BLaER1 treated with 17β-estradiol and CSF1 and Interleukin-3, amounts not matched to agents 10 nM and 100 nM (cell line): ENCODE measurements at regions not wholly inside any gene's neighbourhood (a gene's known extent, or its start where the extent isn't known, plus 50 kb on each side); places are given as distances from the start of the nearest gene placed in this dataset.
A peak's percentile ranks its signal among the peaks of the same experiment; 100 is the strongest.
"Not testable (repeated sequence)": the region's sequence is repeated elsewhere in the genome, so short reads cannot be mapped to it uniquely, and the experiment has no call there.

ENCODE experiments used
- H3K27ac ChIP-seq, 11 experiments: shearing (Covaris generic); formaldehyde crosslinking; 2 replicates each; pipeline ENCODE4 v1.8.1; 2022
- H3K27me3 ChIP-seq, 11 experiments: shearing (Covaris generic); formaldehyde crosslinking; 2 replicates each; pipeline ENCODE4 v1.8.1; 2022
- H3K36me3 ChIP-seq, 11 experiments: shearing (Covaris generic); formaldehyde crosslinking; 2 replicates each; pipeline ENCODE4 v1.8.1; 2022
- H3K4me1 ChIP-seq, 10 experiments: shearing (Covaris generic); formaldehyde crosslinking; 2 replicates each; pipeline ENCODE4 v1.8.1; 2022
- H3K4me2 ChIP-seq, 11 experiments: shearing (Covaris generic); formaldehyde crosslinking; 2 replicates each; pipeline ENCODE4 v1.8.1; 2022
- H3K4me3 ChIP-seq, 10 experiments: shearing (Covaris generic); formaldehyde crosslinking; 2 replicates each; pipeline ENCODE4 v1.8.1; 2022
- H3K9ac ChIP-seq, 11 experiments: shearing (Covaris generic); formaldehyde crosslinking; 2 replicates each; pipeline ENCODE4 v1.8.1; 2022
- H3K9me3 ChIP-seq, 11 experiments: shearing (Covaris generic); formaldehyde crosslinking; replicated peaks in 1 of 11; 2 replicates each; pipeline ENCODE4 v1.8.1; 2022
- H4K20me1 ChIP-seq, 11 experiments: shearing (Covaris generic); formaldehyde crosslinking; 2 replicates each; pipeline ENCODE4 v1.8.1; 2022
- Cebpa-rat ChIP-seq, 11 experiments: shearing (Covaris generic); IDR thresholded peaks; 2 replicates each; pipeline ENCODE4 v1.8.1; 2022

DNA sequence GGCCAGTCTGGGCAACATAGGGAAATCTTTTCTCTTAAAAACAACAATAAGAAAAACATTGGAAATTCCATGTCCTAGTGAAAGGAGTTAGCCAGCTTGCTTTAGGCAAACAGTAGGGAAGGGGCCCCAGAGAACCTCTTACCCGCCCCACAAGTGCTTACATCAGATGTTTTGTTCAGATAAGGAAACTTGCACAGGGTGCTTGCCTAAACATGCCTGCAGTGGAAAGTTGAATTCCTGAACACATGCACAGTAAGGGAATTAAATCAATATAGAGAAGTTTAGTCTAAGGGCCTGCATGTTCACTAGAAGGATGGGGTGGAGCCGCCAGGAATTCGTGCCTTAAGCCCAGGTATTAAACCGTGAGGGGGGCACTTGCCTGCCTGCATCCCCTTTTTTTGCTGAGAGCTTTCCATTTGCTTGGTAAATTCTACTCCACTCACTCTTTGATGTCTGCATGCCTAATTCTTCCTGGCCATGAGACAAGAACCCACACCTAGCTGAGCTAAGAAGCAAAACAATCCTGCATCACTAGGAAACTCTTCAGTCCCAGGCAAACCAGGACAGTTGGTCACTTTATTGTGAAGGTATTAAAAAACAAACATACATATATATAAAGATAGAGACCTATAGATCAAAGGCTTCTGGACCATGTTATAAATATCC lies 499.0 kb downstream of the SIPA1L2 start:
- no peaks in the 10 kb centered on the region for H4K20me1 ChIP-seq
- no peaks in the 10 kb centered on the region for H3K27me3 ChIP-seq
- no peak overlapping the region for H3K4me3 ChIP-seq
- H3K4me1 ChIP-seq, result peaks cover 0 to 7% (median 0%) of the 10 kb centered on the region in 10 experiments; a peak in 5 of 20 replicates
- no peak overlapping the region for H3K4me2 ChIP-seq
- H3K27ac ChIP-seq, result no peak overlapping the region
- peaks cover 25 to 41% (median 31%) of the 10 kb centered on the region in 11 experiments for H3K9me3 ChIP-seq
- no peak overlapping the region for H3K9ac ChIP-seq
- H3K36me3 ChIP-seq, result no peaks in the 10 kb centered on the region; a peak in 1 of 22 replicates
- TF ChIP-seq Cebpa-rat (IDR thresholded peaks at IDR 0.05), result no peak

DNA sequence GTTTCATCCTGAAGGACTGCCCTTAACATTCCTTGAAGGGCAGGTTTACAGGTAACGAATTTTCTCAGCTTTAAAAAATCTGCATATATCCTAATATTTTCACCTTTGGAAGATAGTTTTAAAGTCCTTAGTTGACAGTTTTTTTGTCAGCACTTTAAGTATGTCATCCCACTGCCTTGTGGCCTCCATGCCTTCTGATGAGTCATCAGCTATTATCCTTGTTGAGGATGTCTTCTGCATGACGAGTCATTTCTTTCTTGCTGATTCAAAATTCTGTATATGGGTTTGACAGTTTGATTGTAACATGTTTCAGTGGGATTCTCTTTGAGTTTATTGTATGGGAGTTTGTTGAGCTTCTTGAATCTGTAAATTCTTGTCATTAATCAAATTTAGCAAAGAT lies 500.6 kb downstream of the DISC1 start:
- H3K9me3 ChIP-seq, result peaks cover 20 to 36% (median 24%) of the 10 kb centered on the region in 11 experiments
- no peaks in the 10 kb centered on the region; a peak in 1 of 22 replicates for H3K36me3 ChIP-seq
- no peaks in the 10 kb centered on the region for H3K27me3 ChIP-seq
- no peak overlapping the region for H3K4me3 ChIP-seq
- no peak overlapping the region for H3K9ac ChIP-seq
- no peak for TF ChIP-seq Cebpa-rat (IDR thresholded peaks at IDR 0.05)
- peaks cover 0 to 7% (median 0%) of the 10 kb centered on the region in 10 experiments; a peak in 5 of 20 replicates for H3K4me1 ChIP-seq
- H3K27ac ChIP-seq, result no peak overlapping the region
- peak overlapping the region in 2 of 11 experiments; percentile 5 to 19; a peak in 2 of 22 replicates for H3K4me2 ChIP-seq
- H4K20me1 ChIP-seq, result no peaks in the 10 kb centered on the region

DNA sequence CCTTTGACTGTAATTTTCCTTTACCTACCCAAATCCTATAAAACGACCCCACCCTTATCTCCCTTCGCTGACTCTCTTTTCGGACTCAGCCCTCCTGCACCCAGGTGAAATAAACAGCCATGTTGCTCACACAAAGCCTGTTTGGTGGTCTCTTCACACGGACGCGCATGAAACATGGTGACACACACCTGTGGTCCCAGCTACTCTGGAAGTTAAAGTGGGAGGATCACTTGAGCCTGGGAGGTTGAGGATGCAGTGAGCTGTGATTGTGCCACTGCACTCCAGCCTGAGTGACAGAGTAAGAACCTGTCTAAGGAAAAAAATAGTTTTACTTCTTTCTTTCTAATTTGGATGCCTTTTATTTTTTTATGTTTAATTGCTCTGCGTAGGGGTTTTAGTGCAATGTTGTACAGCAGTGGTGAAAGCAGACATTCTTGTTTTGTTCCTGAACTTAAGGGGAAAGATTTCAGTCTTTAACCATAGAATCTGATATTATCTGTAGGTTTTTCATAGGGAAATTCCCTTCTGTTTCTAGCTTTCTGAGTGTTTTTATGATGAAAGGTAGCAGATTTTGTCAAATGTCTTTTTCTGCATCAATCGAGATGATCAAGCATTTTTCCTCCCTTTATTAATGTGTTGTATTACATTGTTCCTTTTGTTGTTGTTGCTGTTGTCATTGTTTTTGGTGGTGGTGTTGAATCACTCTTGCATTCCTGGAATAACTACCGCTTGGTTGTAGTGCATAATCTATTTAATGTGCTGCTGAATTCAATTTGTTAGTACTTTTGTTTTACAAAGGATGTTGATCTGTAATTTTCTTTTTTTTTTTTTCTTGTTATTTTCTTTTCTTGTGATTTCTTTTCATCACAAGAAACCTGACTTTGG lies 497.4 kb downstream of the DISC1 start:
- Histone ChIP-seq H3K4me2 (no peak overlapping the region), H3K4me3 (no peak overlapping the region)

DNA sequence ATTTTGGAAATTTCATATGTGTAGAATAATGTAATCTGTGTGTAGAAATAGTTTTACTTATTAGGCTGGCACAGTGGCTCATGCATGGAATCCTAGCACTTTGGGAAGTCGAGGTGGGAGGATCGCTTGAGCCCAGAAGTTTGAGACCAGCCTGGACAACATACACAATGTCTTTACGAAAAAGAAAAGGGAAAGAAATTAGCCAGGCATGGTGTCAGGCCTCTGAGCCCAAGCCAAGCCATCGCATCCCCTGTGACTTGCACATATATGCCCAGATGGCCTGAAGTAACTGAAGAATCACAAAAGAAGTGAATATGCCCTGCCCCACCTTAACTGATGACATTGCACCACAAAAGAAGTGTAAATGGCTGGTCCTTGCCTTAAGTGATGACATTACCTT lies 491.3 kb downstream of the DISC1 start:
- not testable (repeated sequence) for H3K4me3 ChIP-seq

More for the DNA sequence above, 497.4 kb downstream of the DISC1 start:
- no peak for TF ChIP-seq Cebpa-rat (IDR thresholded peaks at IDR 0.05)
- Histone ChIP-seq H3K9ac (no peak overlapping the region), H3K27ac (no peak overlapping the region), H3K4me1 (peaks cover 0 to 7% (median 0%) of the 10 kb centered on the region in 10 experiments; a peak in 5 of 20 replicates), H4K20me1 (no peaks in the 10 kb centered on the region), H3K9me3 (0 out of 22 replicates have a peak, but pooled peaks cover 0 to 10% (median 0%) of the 10 kb centered on the region in 11 experiments), H3K27me3 (no peaks in the 10 kb centered on the region), H3K36me3 (no peaks in the 10 kb centered on the region)

DNA sequence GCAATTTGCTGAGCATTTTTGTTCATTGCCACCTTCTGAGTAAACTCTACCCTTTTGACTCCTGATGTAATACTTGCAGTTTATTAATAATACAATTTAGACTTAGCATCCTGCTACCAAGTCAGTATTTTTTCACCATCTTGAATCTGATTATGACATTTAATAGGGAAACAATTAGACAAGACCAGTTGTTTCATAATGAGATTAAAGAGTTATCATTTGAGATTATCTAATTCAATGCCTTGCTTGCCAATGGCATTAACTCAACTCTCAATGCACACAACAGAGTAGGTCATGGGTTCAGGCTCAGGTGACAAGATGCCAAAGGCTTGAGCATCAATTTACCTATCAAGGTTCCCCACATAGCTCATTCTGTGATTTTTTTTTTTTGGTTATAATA lies 488.4 kb downstream of the DISC1 start:
- no peak overlapping the region for H3K27ac ChIP-seq
- no peaks in the 10 kb centered on the region for H3K27me3 ChIP-seq
- no peaks in the 10 kb centered on the region for H3K4me1 ChIP-seq
- no peak overlapping the region for H3K4me2 ChIP-seq
- H3K9ac ChIP-seq, result no peak overlapping the region
- H4K20me1 ChIP-seq, result no peaks in the 10 kb centered on the region
- no peak overlapping the region for H3K4me3 ChIP-seq
- TF ChIP-seq Cebpa-rat (IDR thresholded peaks at IDR 0.05), result no peak
- H3K9me3 ChIP-seq, result no peaks in the 10 kb centered on the region
- H3K36me3 ChIP-seq, result no peaks in the 10 kb centered on the region

More for the DNA sequence above, 491.3 kb downstream of the DISC1 start:
- not testable (repeated sequence) for H4K20me1 ChIP-seq, H3K36me3 ChIP-seq, H3K4me1 ChIP-seq, H3K9me3 ChIP-seq, H3K4me2 ChIP-seq, H3K9ac ChIP-seq, H3K27ac ChIP-seq, H3K27me3 ChIP-seq

DNA sequence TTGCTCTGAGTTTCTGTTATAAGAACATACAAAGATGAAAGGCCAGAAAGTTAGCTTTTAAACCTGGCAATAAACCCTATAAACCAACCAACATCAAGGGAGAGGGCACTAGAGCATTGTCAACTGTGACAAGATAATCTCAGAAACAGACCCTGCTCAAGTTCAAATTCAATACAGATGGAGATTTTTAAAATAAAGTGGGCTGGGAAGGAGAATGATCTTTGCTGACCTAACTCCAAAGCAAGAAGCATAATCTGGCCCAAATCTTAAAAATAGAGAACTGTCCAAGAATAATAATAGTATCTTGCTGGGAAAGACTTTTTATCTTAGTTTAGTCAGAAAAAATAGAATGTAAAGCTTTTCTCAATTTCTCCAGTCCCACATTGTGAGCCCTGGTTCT lies 485.5 kb downstream of the DISC1 start:
- H3K27me3 ChIP-seq, result no peaks in the 10 kb centered on the region
- no peak overlapping the region for H3K27ac ChIP-seq
- no peaks in the 10 kb centered on the region for H3K9me3 ChIP-seq
- no peaks in the 10 kb centered on the region for H3K36me3 ChIP-seq
- TF ChIP-seq Cebpa-rat (IDR thresholded peaks at IDR 0.05), result no peak
- no peak overlapping the region for H3K4me2 ChIP-seq
- no peaks in the 10 kb centered on the region for H4K20me1 ChIP-seq
- no peaks in the 10 kb centered on the region for H3K4me1 ChIP-seq
- H3K9ac ChIP-seq, result no peak overlapping the region
- no peak overlapping the region for H3K4me3 ChIP-seq

DNA sequence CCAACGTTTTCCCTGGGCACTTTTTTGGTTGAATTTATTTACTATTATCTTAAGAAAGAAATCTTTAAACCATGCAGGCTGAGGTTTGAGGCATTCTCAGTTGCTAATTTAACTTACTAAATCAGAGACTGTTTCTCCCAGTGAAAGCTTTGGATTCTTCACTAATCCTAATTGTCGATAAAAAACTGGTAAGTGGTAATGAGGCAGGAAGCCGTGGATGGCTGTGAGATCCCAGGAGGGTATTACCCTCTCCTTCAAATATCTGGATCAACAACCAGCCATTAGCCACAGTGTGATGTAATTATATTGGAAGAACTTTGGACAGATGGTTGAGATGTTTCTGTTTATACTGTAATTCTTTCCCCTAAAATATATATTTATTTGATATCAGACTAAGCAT lies 485.0 kb downstream of the DISC1 start:
- H3K9ac ChIP-seq, result no peak overlapping the region
- H3K4me3 ChIP-seq, result no peak overlapping the region
- no peaks in the 10 kb centered on the region for H3K4me1 ChIP-seq
- H3K4me2 ChIP-seq, result no peak overlapping the region
- H3K36me3 ChIP-seq, result no peaks in the 10 kb centered on the region
- H3K9me3 ChIP-seq, result no peaks in the 10 kb centered on the region
- no peak overlapping the region for H3K27ac ChIP-seq
- no peak for TF ChIP-seq Cebpa-rat (IDR thresholded peaks at IDR 0.05)
- no peaks in the 10 kb centered on the region for H3K27me3 ChIP-seq
- H4K20me1 ChIP-seq, result no peaks in the 10 kb centered on the region

DNA sequence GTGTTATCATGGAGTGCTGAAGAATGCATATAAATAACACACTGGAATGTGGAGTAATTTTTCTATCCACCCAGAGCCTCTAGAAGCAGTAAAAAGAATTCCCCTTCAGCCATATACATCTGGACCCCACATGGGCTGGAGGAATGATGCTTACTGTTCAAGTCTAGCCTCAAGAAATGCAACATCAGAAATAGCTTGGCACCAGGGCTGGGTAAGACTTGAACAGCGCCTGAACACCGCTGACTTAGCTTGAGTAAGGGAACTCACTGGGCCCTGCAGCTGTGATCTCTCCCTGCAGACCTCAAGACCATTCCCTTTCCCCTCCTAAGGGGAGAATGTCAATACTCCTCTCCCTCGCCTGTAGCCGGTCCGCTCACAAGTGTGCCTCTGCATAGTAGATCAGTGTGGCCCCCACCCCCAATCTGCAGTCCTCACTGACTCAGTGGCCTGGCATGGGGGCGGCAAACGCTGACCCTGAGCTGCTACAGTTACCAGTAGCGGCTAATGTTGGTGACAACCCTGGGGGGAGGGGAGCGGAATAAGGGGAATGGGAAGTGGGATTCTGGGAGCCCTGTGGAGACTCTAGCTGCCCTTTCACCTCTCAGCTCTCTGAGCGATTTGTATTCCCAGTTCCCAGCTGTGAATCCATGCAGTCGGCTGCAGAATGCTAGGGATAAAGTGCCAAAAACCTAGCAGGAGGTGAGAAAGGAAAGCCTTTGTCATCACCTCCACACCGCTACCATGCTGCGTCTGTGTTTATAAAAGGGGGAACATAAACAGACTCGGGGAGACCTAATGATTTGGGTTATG lies 483.9 kb downstream of the DISC1 start:
- Histone ChIP-seq H3K9ac (no peak overlapping the region), H3K9me3 (no peaks in the 10 kb centered on the region), H3K4me1 (no peaks in the 10 kb centered on the region), H3K27me3 (no peaks in the 10 kb centered on the region), H3K27ac (no peak overlapping the region), H4K20me1 (no peaks in the 10 kb centered on the region), H3K36me3 (no peaks in the 10 kb centered on the region), H3K4me2 (no peak overlapping the region), H3K4me3 (no peak overlapping the region)
- TF ChIP-seq Cebpa-rat (IDR thresholded peaks at IDR 0.05), result no peak

DNA sequence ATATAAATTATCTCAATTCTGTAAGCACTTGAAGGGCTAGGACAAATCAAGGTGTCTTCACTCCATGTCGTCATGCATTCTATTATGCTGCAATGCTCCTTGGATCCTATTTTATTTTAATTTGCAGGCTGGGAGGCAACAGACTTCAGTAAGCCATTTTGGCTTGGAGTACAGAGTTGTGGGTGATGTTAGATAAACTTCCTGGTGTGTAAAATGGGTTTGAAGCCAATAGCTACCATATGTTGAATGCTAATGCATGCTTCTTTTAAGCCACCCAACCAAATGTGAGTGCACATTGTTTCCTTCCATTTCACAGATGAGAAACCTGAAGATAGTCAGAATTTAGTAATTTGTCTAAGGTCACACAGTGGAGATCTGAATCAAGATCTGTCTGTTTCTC lies 482.8 kb downstream of the DISC1 start:
- Histone ChIP-seq H3K27me3 (no peaks in the 10 kb centered on the region), H3K4me1 (no peaks in the 10 kb centered on the region), H4K20me1 (no peaks in the 10 kb centered on the region), H3K36me3 (no peaks in the 10 kb centered on the region), H3K4me3 (no peak overlapping the region), H3K27ac (no peak overlapping the region), H3K4me2 (no peak overlapping the region), H3K9me3 (no peaks in the 10 kb centered on the region), H3K9ac (no peak overlapping the region)
- no peak for TF ChIP-seq Cebpa-rat (IDR thresholded peaks at IDR 0.05)
